Endothelial cell of umbilical vein (primary cell): ENCODE measurements at regions not wholly inside any gene's neighbourhood (a gene's known extent, or its start where the extent isn't known, plus 50 kb on each side); places are given as distances from the start of the nearest gene placed in this dataset.

ENCODE experiments used
- EZH2 ChIP-seq: IDR thresholded peaks from 2 replicates; pipeline ENCODE4 v1.6.1; 2012; ENCODE audit warnings: borderline replicate concordance, low read depth, mild to moderate bottlenecking, moderate library complexity, low read length, inconsistent platforms; ENCODE audit not compliant: severe bottlenecking
- FOS ChIP-seq: IDR thresholded peaks from 2 replicates; pipeline ENCODE4 v1.6.1; 2011; ENCODE audit warnings: mild to moderate bottlenecking, low read length, moderate library complexity, borderline replicate concordance; ENCODE audit not compliant: insufficient read depth
- POLR2A ChIP-seq: IDR thresholded peaks from 2 replicates; pipeline ENCODE4 v1.6.1; 2012; ENCODE audit warnings: low read depth, mild to moderate bottlenecking, control low read depth, low read length
- TF ChIP-seq, protein P1 (sequence below), 2 donors: IDR thresholded peaks; 1 replicate in 1 of 2; 2 replicates in 1 of 2; pipeline ENCODE4 v1.5.1; 2011; ENCODE audit warnings: low read length in 2 of 2, mild to moderate bottlenecking in 2 of 2, moderate library complexity in 2 of 2, control low read depth in 1 of 2, inconsistent platforms in 1 of 2, low read depth in 1 of 2; ENCODE audit not compliant: insufficient read depth in 1 of 2; ENCODE audit errors: extremely low read depth in 1 of 2

DNA sequence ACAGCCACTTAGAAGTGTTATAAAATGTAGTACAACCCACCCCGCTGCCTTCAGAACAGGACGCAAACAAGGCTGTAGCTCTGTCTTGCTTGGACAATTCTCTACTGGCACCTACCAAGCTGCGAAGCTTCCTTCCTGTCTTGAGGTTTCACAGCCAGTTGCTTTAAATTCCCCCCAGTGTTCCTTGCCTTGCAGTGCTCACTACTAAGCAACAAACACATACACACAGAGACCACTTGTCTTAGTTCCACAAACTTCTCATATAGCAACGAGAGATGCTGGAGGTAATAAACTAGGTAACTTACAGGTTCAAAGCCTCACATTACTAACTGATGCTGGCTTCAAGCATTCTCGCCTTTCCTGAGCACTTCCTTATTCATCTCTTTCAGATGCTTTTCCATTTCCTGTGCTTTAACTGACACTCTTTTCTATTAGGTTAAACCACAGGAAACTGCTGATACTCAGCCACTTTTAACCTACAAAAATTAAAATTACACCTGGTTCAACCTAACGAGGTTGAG is 91.5 kb upstream of the PTGDR start:
- TF ChIP-seq POLR2A (no peak), FOS (no peak), EZH2 (no peak)
- TF ChIP-seq, protein P1, sequence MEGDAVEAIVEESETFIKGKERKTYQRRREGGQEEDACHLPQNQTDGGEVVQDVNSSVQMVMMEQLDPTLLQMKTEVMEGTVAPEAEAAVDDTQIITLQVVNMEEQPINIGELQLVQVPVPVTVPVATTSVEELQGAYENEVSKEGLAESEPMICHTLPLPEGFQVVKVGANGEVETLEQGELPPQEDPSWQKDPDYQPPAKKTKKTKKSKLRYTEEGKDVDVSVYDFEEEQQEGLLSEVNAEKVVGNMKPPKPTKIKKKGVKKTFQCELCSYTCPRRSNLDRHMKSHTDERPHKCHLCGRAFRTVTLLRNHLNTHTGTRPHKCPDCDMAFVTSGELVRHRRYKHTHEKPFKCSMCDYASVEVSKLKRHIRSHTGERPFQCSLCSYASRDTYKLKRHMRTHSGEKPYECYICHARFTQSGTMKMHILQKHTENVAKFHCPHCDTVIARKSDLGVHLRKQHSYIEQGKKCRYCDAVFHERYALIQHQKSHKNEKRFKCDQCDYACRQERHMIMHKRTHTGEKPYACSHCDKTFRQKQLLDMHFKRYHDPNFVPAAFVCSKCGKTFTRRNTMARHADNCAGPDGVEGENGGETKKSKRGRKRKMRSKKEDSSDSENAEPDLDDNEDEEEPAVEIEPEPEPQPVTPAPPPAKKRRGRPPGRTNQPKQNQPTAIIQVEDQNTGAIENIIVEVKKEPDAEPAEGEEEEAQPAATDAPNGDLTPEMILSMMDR (IDR thresholded peaks at IDR 0.05; ENCODE audit: extremely low read depth in 1 of 2, insufficient read depth in 1 of 2, low read depth in 1 of 2, low read length in 2 of 2) = no peak
